H1 (cell line): ENCODE measurements at regions not wholly inside any gene's neighbourhood (a gene's known extent, or its start where the extent isn't known, plus 50 kb on each side); places are given as distances from the start of the nearest gene placed in this dataset.

ENCODE experiments used
- ASH2L ChIP-seq: fragments of 200-600, 300-600 bp; sonication (generic); IDR thresholded peaks from one replicate; pipeline ENCODE4 v1.7.1; 2017; ENCODE audit warnings: low read length
- CTCF ChIP-seq, 3 experiments: IDR thresholded peaks; 1 replicate in 2 of 3; 2 replicates in 1 of 3; pipeline versions ENCODE4 v1.5.1 to v1.6.1; 2011; ENCODE audit warnings: low read length in 3 of 3, mild to moderate bottlenecking in 3 of 3, inconsistent platforms in 2 of 3, low read depth in 1 of 3, moderate library complexity in 1 of 3; ENCODE audit not compliant: insufficient read depth in 1 of 3; ENCODE audit errors: control extremely low read depth in 1 of 3
- USF2 ChIP-seq: IDR thresholded peaks from 2 replicates; pipeline ENCODE4 v1.6.1; 2011; ENCODE audit warnings: low read length, improper control_type of control experiment

GRCh38 chrX:42000836-42001235 is 77.5 kb upstream of the CASK start:
- TF ChIP-seq ASH2L, result no peak
- TF ChIP-seq USF2, result no peak
- TF ChIP-seq CTCF (IDR thresholded peaks at IDR 0.05; ENCODE audit: control extremely low read depth in 1 of 3, insufficient read depth in 1 of 3, low read depth in 1 of 3, low read length in 3 of 3), result no peak
